ENCODE measurements at regions not wholly inside any gene's neighbourhood (a gene's known extent, or its start where the extent isn't known, plus 50 kb on each side); places are given as distances from the start of the nearest gene placed in this dataset.

GRCh38 chr4:53805291-53805690 lies 214.0 kb upstream of the LNX1 start:
- H4K20me1 ChIP-seq (ENCODE audit: insufficient read depth): no peaks in the 10 kb centered on the region
- H3K36me3 ChIP-seq (replicated peaks in 1 of 2; ENCODE audit: control insufficient read depth in 1 of 2, insufficient read depth in 2 of 2, low read length in 1 of 2): no peaks in the 10 kb centered on the region
- no peak overlapping the region for H2AFZ ChIP-seq (ENCODE audit: low read depth)
- ChIA-PET CTCF (interaction anchor here (1.0 kb wide), 1 partner anchor 8 kb away, joined by 3 read pairs; no protein-coding TSS in a partner anchor), POLR2A (no interaction called here)
- H3K4me2 ChIP-seq: no peak overlapping the region
- no peak for TF ChIP-seq RCOR1 (IDR thresholded peaks at IDR 0.05; ENCODE audit: low read length)
- TF ChIP-seq EP300 (IDR thresholded peaks at IDR 0.05; ENCODE audit: borderline replicate concordance in 1 of 2, low read depth in 1 of 2, low read length in 1 of 2): no peak
- TF ChIP-seq EZH2phosphoT487 (IDR thresholded peaks at IDR 0.05; ENCODE audit: borderline replicate concordance, low read depth): no peak
- no peak for TF ChIP-seq SIN3A (IDR thresholded peaks at IDR 0.05; ENCODE audit: borderline replicate concordance, low read depth, low read length)
- TF ChIP-seq RXRA (IDR thresholded peaks at IDR 0.05; ENCODE audit: borderline replicate concordance, low read depth): no peak
- H3K27me3 ChIP-seq (ENCODE audit: insufficient read depth): no peaks in the 10 kb centered on the region
- H3K9me3 ChIP-seq: no peaks in the 10 kb centered on the region
- WGBS (ENCODE audit: low lambda C conversion rate): 67% methylated on average over 5 of the region's 5 CpGs
- no peaks in the 10 kb centered on the region for H3K9me2 ChIP-seq
- no peak for DNase-seq
- H3F3A ChIP-seq (replicated peaks; ENCODE audit: insufficient read depth): no peaks in the 10 kb centered on the region
- H3K9ac ChIP-seq: no peak overlapping the region
- H3K4me1 ChIP-seq (ENCODE audit: control insufficient read depth in 1 of 2, insufficient read depth in 2 of 2, low read depth in 1 of 2, low read length in 1 of 2): peaks cover 0 to 3% of the 10 kb centered on the region in 2 experiments; a peak in 1 of 4 replicates
- H3K4me3 ChIP-seq (ENCODE audit: low read depth in 2 of 2, low read length in 1 of 2): no peak overlapping the region
- H3K79me2 ChIP-seq (ENCODE audit: insufficient read depth): no peaks in the 10 kb centered on the region
- no peak overlapping the region for H3K27ac ChIP-seq (ENCODE audit: low read depth in 2 of 2, low read length in 1 of 2)

GRCh38 chr4:53804719-53805118 lies 213.4 kb upstream of the LNX1 start:
- H3K27me3 ChIP-seq (ENCODE audit: insufficient read depth): no peaks in the 10 kb centered on the region
- POLR2A ChIA-PET: no interaction called here
- 57% methylated on average over 2 of the region's 2 CpGs for WGBS (ENCODE audit: low lambda C conversion rate)
- no peak overlapping the region for H3K4me2 ChIP-seq
- CTCF ChIA-PET: no interaction called here
- DNase-seq: no peak
- no peaks in the 10 kb centered on the region for H3K9me3 ChIP-seq
- H3K79me2 ChIP-seq (ENCODE audit: insufficient read depth): no peaks in the 10 kb centered on the region
- no peaks in the 10 kb centered on the region for H3F3A ChIP-seq (replicated peaks; ENCODE audit: insufficient read depth)
- no peaks in the 10 kb centered on the region for H3K9me2 ChIP-seq
- no peaks in the 10 kb centered on the region for H3K36me3 ChIP-seq (replicated peaks in 1 of 2; ENCODE audit: control insufficient read depth in 1 of 2, insufficient read depth in 2 of 2, low read length in 1 of 2)
- no peak overlapping the region for H3K27ac ChIP-seq (ENCODE audit: low read depth in 2 of 2, low read length in 1 of 2)
- TF ChIP-seq EP300 (IDR thresholded peaks at IDR 0.05; ENCODE audit: borderline replicate concordance in 1 of 2, low read depth in 1 of 2, low read length in 1 of 2) (no peak), POLR2AphosphoS5 (IDR thresholded peaks at IDR 0.05; ENCODE audit: low read depth, low read length) (no peak), NFIC (IDR thresholded peaks at IDR 0.05; ENCODE audit: borderline replicate concordance) (no peak), GATA2 (CRISPR knock-in tag; IDR thresholded peaks at IDR 0.05) (no peak), SMC3 (IDR thresholded peaks at IDR 0.05; ENCODE audit: low read depth, low read length) (0 out of 2 replicates have a peak, but pooled peaks have one; percentile 7), FOXJ3 (CRISPR knock-in tag; IDR thresholded peaks at IDR 0.05) (no peak), MXI1 (IDR thresholded peaks at IDR 0.05; ENCODE audit: low read depth, low read length) (no peak), RAD21 (IDR thresholded peaks at IDR 0.05; ENCODE audit: low read length) (0 out of 2 replicates have a peak, but pooled peaks have one; percentile 11), MAX (IDR thresholded peaks at IDR 0.05; ENCODE audit: low read depth) (no peak), CHD2 (IDR thresholded peaks at IDR 0.05; ENCODE audit: low read length, partially characterized antibody) (no peak), PBX3 (IDR thresholded peaks at IDR 0.05) (no peak), CTCF (IDR thresholded peaks at IDR 0.05) (peak; percentile 42), GABPA (IDR thresholded peaks at IDR 0.05; ENCODE audit: low read depth) (no peak), FOXM1 (IDR thresholded peaks at IDR 0.05; ENCODE audit: low read depth) (no peak), EZH2phosphoT487 (IDR thresholded peaks at IDR 0.05; ENCODE audit: borderline replicate concordance, low read depth) (no peak), SIN3A (IDR thresholded peaks at IDR 0.05; ENCODE audit: borderline replicate concordance, low read depth, low read length) (no peak), REST (IDR thresholded peaks at IDR 0.05; ENCODE audit: low read depth, low read length) (no peak)
- H3K4me1 ChIP-seq (ENCODE audit: control insufficient read depth in 1 of 2, insufficient read depth in 2 of 2, low read depth in 1 of 2, low read length in 1 of 2): peaks cover 0 to 3% of the 10 kb centered on the region in 2 experiments; a peak in 1 of 4 replicates
- no peak overlapping the region for H3K9ac ChIP-seq
- no peak overlapping the region for H2AFZ ChIP-seq (ENCODE audit: low read depth)
- H4K20me1 ChIP-seq (ENCODE audit: insufficient read depth): no peaks in the 10 kb centered on the region
- H3K4me3 ChIP-seq (ENCODE audit: low read depth in 2 of 2, low read length in 1 of 2): no peak overlapping the region
